CD14-positive monocyte (primary cell): ENCODE measurements at regions not wholly inside any gene's neighbourhood (a gene's known extent, or its start where the extent isn't known, plus 50 kb on each side); places are given as distances from the start of the nearest gene placed in this dataset.
"Not testable (repeated sequence)": the region's sequence is repeated elsewhere in the genome, so short reads cannot be mapped to it uniquely, and the experiment has no call there.

Experiments used
- DNase-seq, 3 donors: peaks; one replicate each; pipeline ENCODE4 v3.0.0-alpha.2; 2011 to 2022
- H2AFZ ChIP-seq: 2 replicates; pipeline ENCODE4 v1.6.0; 2012; ENCODE audit warnings: mild to moderate bottlenecking, low read depth, low read length, inconsistent platforms; ENCODE audit not compliant: insufficient read depth, poor library complexity, severe bottlenecking
- H3K27ac ChIP-seq, 2 donors: 1 replicate in 1 of 2; 2 replicates in 1 of 2; pipeline ENCODE4 v1.5.1; 2012 to 2013; ENCODE audit warnings: low read length in 2 of 2, control low read depth in 1 of 2, inconsistent platforms in 1 of 2, low read depth in 1 of 2, mild to moderate bottlenecking in 1 of 2
- H3K27me3 ChIP-seq, 2 donors: one replicate each; pipeline versions ENCODE4 v1.6.0 to v1.6.1; 2011 to 2013; ENCODE audit warnings: low read length in 2 of 2; ENCODE audit not compliant: control insufficient read depth in 2 of 2, insufficient read depth in 2 of 2
- H3K36me3 ChIP-seq, 2 donors: replicated peaks in 1 of 2; 1 replicate in 1 of 2; 2 replicates in 1 of 2; pipeline versions ENCODE4 v1.5.1 to v1.6.1; 2012 to 2013; ENCODE audit warnings: low read length in 2 of 2, control low read depth in 1 of 2, inconsistent platforms in 1 of 2, mild to moderate bottlenecking in 1 of 2; ENCODE audit not compliant: insufficient read depth in 2 of 2, control insufficient read depth in 1 of 2
- H3K4me1 ChIP-seq, 2 donors: 1 replicate in 1 of 2; 2 replicates in 1 of 2; pipeline versions ENCODE4 v1.5.1 to v1.6.1; 2012 to 2013; ENCODE audit warnings: low read length in 2 of 2, control low read depth in 1 of 2, inconsistent platforms in 1 of 2, mild to moderate bottlenecking in 1 of 2, moderate library complexity in 1 of 2; ENCODE audit not compliant: insufficient read depth in 2 of 2, control insufficient read depth in 1 of 2
- H3K4me2 ChIP-seq: replicated peaks from 2 replicates; pipeline ENCODE3; 2012; ENCODE audit warnings: low read length, moderate library complexity, mild to moderate bottlenecking; ENCODE audit not compliant: poor library complexity, severe bottlenecking; ENCODE audit errors: extremely low read depth
- H3K4me3 ChIP-seq, 3 experiments: fragments of 200-600 bp in 1 of 3; sonication (generic) in 1 of 3; replicated peaks in 1 of 3; 1 replicate in 2 of 3; 2 replicates in 1 of 3; pipeline ENCODE4 v1.5.1; 2011 to 2013; ENCODE audit warnings: low read length in 3 of 3, mild to moderate bottlenecking in 3 of 3, control low read depth in 2 of 3, low read depth in 2 of 3, inconsistent platforms in 1 of 3, moderate library complexity in 1 of 3
- H3K79me2 ChIP-seq: 2 replicates; pipeline ENCODE4 v1.6.0; 2012; ENCODE audit warnings: mild to moderate bottlenecking, control low read depth, inconsistent platforms, low read length, moderate library complexity; ENCODE audit not compliant: insufficient read depth
- H3K9ac ChIP-seq: 2 replicates; pipeline ENCODE4 v1.6.0; 2017; ENCODE audit warnings: low read length, mild to moderate bottlenecking; ENCODE audit not compliant: insufficient read depth, poor library complexity, severe bottlenecking
- H3K9me3 ChIP-seq, 2 donors: replicated peaks in 1 of 2; 1 replicate in 1 of 2; 2 replicates in 1 of 2; pipeline versions ENCODE4 v1.5.1 to v1.6.1; 2012 to 2013; ENCODE audit warnings: low read length in 2 of 2, control low read depth in 1 of 2; ENCODE audit not compliant: control insufficient read depth in 1 of 2, insufficient read depth in 1 of 2
- H4K20me1 ChIP-seq: 2 replicates; pipeline ENCODE4 v1.6.0; 2012; ENCODE audit warnings: mild to moderate bottlenecking, low read length, control low read depth, moderate library complexity; ENCODE audit not compliant: insufficient read depth
- H3K27ac Mint-ChIP-seq, 7 donors: one replicate each; pipeline ENCODE4 v1.8.0; 2020; ENCODE audit warnings: mild to moderate bottlenecking in 7 of 7, mixed read lengths in 7 of 7, moderate library complexity in 6 of 7, inconsistent platforms in 2 of 7
- H3K27me3 Mint-ChIP-seq, 3 donors: one replicate each; pipeline ENCODE4 v1.8.0; 2021 to 2022; ENCODE audit warnings: low read depth in 3 of 3, mild to moderate bottlenecking in 3 of 3, mixed read lengths in 3 of 3, moderate library complexity in 3 of 3, inconsistent platforms in 1 of 3
- H3K36me3 Mint-ChIP-seq, 2 donors: one replicate each; pipeline ENCODE4 v1.8.0; 2020; ENCODE audit warnings: mixed read lengths in 2 of 2, inconsistent platforms in 1 of 2, mild to moderate bottlenecking in 1 of 2
- H3K4me1 Mint-ChIP-seq: one replicate; pipeline ENCODE4 v1.8.0; 2020; ENCODE audit warnings: mild to moderate bottlenecking, mixed read lengths
- H3K4me3 Mint-ChIP-seq, 2 donors: one replicate each; pipeline ENCODE4 v1.8.0; 2020; ENCODE audit warnings: mild to moderate bottlenecking in 2 of 2, mixed read lengths in 2 of 2, moderate library complexity in 1 of 2
- H3K9me3 Mint-ChIP-seq, 7 donors: one replicate each; pipeline ENCODE4 v1.8.0; 2020 to 2022; ENCODE audit warnings: mixed read lengths in 7 of 7, mild to moderate bottlenecking in 6 of 7, moderate library complexity in 6 of 7, inconsistent platforms in 2 of 7
- WGBS: methylation state at CpG from one replicate; pipeline ENCODE4 v1.1.5; 2013; ENCODE audit warnings: missing lambda C conversion rate; ENCODE audit not compliant: insufficient coverage; 5-methylcytosine and 5-hydroxymethylcytosine counted together
- intact Hi-C, 2 donors: fragments of 100-400 bp; cut with micrococcal nuclease; formaldehyde crosslinking; loops; one replicate each; pipeline versions ENCODE4 v1.15.0 to v1.15.1; 2023
- TF ChIP-seq, protein P1 (sequence below): fragments of 200-600 bp; IDR thresholded peaks from one replicate; pipeline ENCODE4 v1.8.0; 2022; ENCODE audit warnings: antibody characterized with exemption, mild to moderate bottlenecking

DNA sequence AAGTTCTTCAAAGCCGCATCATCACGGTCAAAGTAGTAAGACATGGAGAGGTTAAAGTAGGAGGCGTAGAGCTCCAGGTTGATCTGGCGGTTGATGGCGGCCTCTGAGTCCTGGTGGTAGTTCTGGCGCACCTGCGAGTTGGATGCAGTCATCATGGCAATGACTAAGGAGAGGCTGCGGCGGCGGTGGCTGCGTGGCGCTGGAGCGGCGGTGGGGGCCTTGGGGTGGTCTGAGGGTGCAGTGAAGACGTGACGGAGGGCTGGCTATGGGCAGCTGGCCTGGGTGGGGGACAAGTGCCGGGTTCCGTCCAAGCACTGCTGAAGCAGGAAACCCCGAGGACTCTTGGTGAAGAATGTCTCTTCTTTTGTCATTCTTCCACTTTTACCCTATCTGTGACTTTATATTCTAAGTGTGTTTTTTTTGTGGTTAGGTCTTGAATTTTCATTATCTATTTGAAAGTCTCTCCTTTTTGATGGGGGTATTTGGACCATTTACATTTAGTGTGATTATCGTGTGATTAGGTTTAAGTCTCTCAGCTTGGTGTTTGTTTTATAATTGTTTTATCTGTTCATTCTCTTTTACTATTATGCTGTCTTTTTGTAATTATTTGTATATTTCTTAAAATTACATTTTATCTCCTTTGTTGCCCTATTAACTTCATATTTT, 94.6 kb downstream of the TFAP2B start:
- 97% methylated on average over 16 of the region's 20 CpGs for whole genome bisulfite sequencing
- no peaks in the 10 kb centered on the region for H3K79me2 ChIP-seq
- H3K4me3 ChIP-seq: no peak overlapping the region
- TF ChIP-seq, protein P1, sequence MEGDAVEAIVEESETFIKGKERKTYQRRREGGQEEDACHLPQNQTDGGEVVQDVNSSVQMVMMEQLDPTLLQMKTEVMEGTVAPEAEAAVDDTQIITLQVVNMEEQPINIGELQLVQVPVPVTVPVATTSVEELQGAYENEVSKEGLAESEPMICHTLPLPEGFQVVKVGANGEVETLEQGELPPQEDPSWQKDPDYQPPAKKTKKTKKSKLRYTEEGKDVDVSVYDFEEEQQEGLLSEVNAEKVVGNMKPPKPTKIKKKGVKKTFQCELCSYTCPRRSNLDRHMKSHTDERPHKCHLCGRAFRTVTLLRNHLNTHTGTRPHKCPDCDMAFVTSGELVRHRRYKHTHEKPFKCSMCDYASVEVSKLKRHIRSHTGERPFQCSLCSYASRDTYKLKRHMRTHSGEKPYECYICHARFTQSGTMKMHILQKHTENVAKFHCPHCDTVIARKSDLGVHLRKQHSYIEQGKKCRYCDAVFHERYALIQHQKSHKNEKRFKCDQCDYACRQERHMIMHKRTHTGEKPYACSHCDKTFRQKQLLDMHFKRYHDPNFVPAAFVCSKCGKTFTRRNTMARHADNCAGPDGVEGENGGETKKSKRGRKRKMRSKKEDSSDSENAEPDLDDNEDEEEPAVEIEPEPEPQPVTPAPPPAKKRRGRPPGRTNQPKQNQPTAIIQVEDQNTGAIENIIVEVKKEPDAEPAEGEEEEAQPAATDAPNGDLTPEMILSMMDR: no peak
- DNase-seq: no peak
- H3K9me3 ChIP-seq: peaks cover 5 to 9% of the 10 kb centered on the region in 2 donors
- H4K20me1 ChIP-seq: no peaks in the 10 kb centered on the region
- Mint-ChIP-seq H3K4me1 (no peaks in the 10 kb centered on the region), H3K27me3 (peaks cover 0 to 2% (median 0%) of the 10 kb centered on the region in 3 donors), H3K9me3 (peaks cover 2 to 16% (median 8%) of the 10 kb centered on the region in 7 donors), H3K4me3 (no peak overlapping the region), H3K27ac (no peak overlapping the region), H3K36me3 (no peaks in the 10 kb centered on the region)
- H3K36me3 ChIP-seq: no peaks in the 10 kb centered on the region
- intact Hi-C loops: no loop called here
- no peaks in the 10 kb centered on the region for H3K27me3 ChIP-seq
- no peaks in the 10 kb centered on the region for H3K4me1 ChIP-seq
- H2AFZ ChIP-seq: no peak overlapping the region
- no peak overlapping the region for H3K27ac ChIP-seq
- no peak overlapping the region for H3K9ac ChIP-seq
- H3K4me2 ChIP-seq: no peak overlapping the region

DNA sequence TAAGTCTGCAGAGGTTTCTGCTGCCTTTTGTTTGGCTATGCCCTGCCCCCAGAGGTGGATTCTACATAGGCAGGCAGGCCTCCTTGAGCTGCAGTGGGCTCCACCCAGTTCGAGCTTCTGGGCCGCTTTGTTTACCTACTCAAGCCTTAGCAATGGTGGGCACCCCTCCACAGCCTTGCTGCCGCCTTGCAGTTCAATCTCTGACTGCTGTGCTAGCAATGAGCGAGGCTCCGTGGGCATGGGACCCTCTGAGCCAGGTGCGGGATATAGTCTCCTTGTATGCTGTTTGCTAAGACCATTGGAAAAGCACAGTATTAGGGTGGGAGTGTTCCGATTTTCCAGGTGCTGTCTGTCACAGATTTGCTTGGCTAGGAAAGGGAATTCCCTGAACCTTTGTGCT, 102.7 kb downstream of the TFAP2B start:
- H3K27ac Mint-ChIP-seq, H3K4me1 Mint-ChIP-seq: not testable (repeated sequence)

More for the DNA sequence above, 102.7 kb downstream of the TFAP2B start:
- intact Hi-C loops, H3K36me3 ChIP-seq, H3K27me3 Mint-ChIP-seq, H2AFZ ChIP-seq, H4K20me1 ChIP-seq, H3K4me3 ChIP-seq, DNase-seq, H3K79me2 ChIP-seq, H3K4me1 ChIP-seq, H3K27me3 ChIP-seq, H3K9ac ChIP-seq, H3K27ac ChIP-seq, H3K4me3 Mint-ChIP-seq, H3K36me3 Mint-ChIP-seq, H3K4me2 ChIP-seq: not testable (repeated sequence)
- H3K9me3 Mint-ChIP-seq: peaks cover 9 to 24% (median 13%) of the 10 kb centered on the region in 7 donors
- peaks cover 9 to 17% of the 10 kb centered on the region in 2 donors for H3K9me3 ChIP-seq
- 92% methylated on average over 5 of the region's 7 CpGs for WGBS
